ENCODE measurements at regions not wholly inside any gene's neighbourhood (a gene's known extent, or its start where the extent isn't known, plus 50 kb on each side); places are given as distances from the start of the nearest gene placed in this dataset.

- Histone ChIP-seq H3K4me3 (ENCODE audit: low read depth, low read length, poor library complexity, severe bottlenecking) (no peak overlapping the region), H3K27ac (ENCODE audit: low read depth, low read length, poor library complexity, severe bottlenecking) (no peak overlapping the region), H3K27me3 (replicated peaks; ENCODE audit: insufficient read depth, low read depth, low read length, poor library complexity) (no peaks in the 10 kb centered on the region), H3K9me3 (ENCODE audit: low read depth, low read length, poor library complexity, severe bottlenecking) (no peaks in the 10 kb centered on the region), H3K36me3 (ENCODE audit: insufficient read depth, low read length, poor library complexity, severe bottlenecking) (no peaks in the 10 kb centered on the region), H3K4me1 (ENCODE audit: insufficient read depth, low read length, poor library complexity, severe bottlenecking) (no peaks in the 10 kb centered on the region)
- POLR2A ChIA-PET (ENCODE audit: low non-redundant PET) = no interaction called here
- CTCF ChIA-PET = no interaction called here
- BruUV-seq (replicated peaks) = no TSS peak
- no peak for DNase-seq (ENCODE audit: low spot score)
- intact Hi-C loops (cut with micrococcal nuclease; ENCODE audit: unreplicated experiment) = no loop called here
- TF ChIP-seq EZH2 (IDR thresholded peaks at IDR 0.05; ENCODE audit: borderline replicate concordance, low read depth, low read length, poor library complexity, severe bottlenecking) (no peak), CTCF (conservative IDR thresholded peaks at IDR 0.05; ENCODE audit: low read depth, low read length) (no peak)
Observed at GRCh38 chr9:24846248-24846912, 300.7 kb upstream of the IZUMO3 start.

GRCh38 chr9:24844217-24844616 lies 298.5 kb upstream of the IZUMO3 start:
- BruUV-seq (replicated peaks) = no TSS peak
- intact Hi-C loops (cut with micrococcal nuclease; ENCODE audit: unreplicated experiment) = no loop called here
- TF ChIP-seq CTCF (conservative IDR thresholded peaks at IDR 0.05; ENCODE audit: low read depth, low read length) = no peak
- TF ChIP-seq EZH2 (IDR thresholded peaks at IDR 0.05; ENCODE audit: borderline replicate concordance, low read depth, low read length, poor library complexity, severe bottlenecking) = no peak
- Histone ChIP-seq H3K4me1 (ENCODE audit: insufficient read depth, low read length, poor library complexity, severe bottlenecking) (no peaks in the 10 kb centered on the region), H3K36me3 (ENCODE audit: insufficient read depth, low read length, poor library complexity, severe bottlenecking) (no peaks in the 10 kb centered on the region), H3K27ac (ENCODE audit: low read depth, low read length, poor library complexity, severe bottlenecking) (no peak overlapping the region), H3K9me3 (ENCODE audit: low read depth, low read length, poor library complexity, severe bottlenecking) (no peaks in the 10 kb centered on the region), H3K27me3 (replicated peaks; ENCODE audit: insufficient read depth, low read depth, low read length, poor library complexity) (no peaks in the 10 kb centered on the region), H3K4me3 (ENCODE audit: low read depth, low read length, poor library complexity, severe bottlenecking) (no peak overlapping the region)
- DNase-seq (ENCODE audit: low spot score) = no peak
- POLR2A ChIA-PET (ENCODE audit: low non-redundant PET) = no interaction called here
- CTCF ChIA-PET = no interaction called here

GRCh38 chr9:24841993-24842392 lies 296.3 kb upstream of the IZUMO3 start:
- H3K9me3 ChIP-seq (ENCODE audit: low read depth, low read length, poor library complexity, severe bottlenecking) = no peaks in the 10 kb centered on the region
- no TSS peak for BruUV-seq (replicated peaks)
- H3K36me3 ChIP-seq (ENCODE audit: insufficient read depth, low read length, poor library complexity, severe bottlenecking) = no peaks in the 10 kb centered on the region
- H3K4me3 ChIP-seq (ENCODE audit: low read depth, low read length, poor library complexity, severe bottlenecking) = no peak overlapping the region
- no peak overlapping the region for H3K27ac ChIP-seq (ENCODE audit: low read depth, low read length, poor library complexity, severe bottlenecking)
- no peaks in the 10 kb centered on the region for H3K4me1 ChIP-seq (ENCODE audit: insufficient read depth, low read length, poor library complexity, severe bottlenecking)
- no peak for DNase-seq (ENCODE audit: low spot score)
- H3K27me3 ChIP-seq (replicated peaks; ENCODE audit: insufficient read depth, low read depth, low read length, poor library complexity) = no peaks in the 10 kb centered on the region
- CTCF ChIA-PET = no interaction called here
- TF ChIP-seq CTCF (conservative IDR thresholded peaks at IDR 0.05; ENCODE audit: low read depth, low read length) (no peak), EZH2 (IDR thresholded peaks at IDR 0.05; ENCODE audit: borderline replicate concordance, low read depth, low read length, poor library complexity, severe bottlenecking) (no peak)
- intact Hi-C loops (cut with micrococcal nuclease; ENCODE audit: unreplicated experiment) = no loop called here
- POLR2A ChIA-PET (ENCODE audit: low non-redundant PET) = no interaction called here

Measured in A673 (cell line).